NCI-H69 (cell line): ENCODE measurements at regions not wholly inside any gene's neighbourhood (a gene's known extent, or its start where the extent isn't known, plus 50 kb on each side); places are given as distances from the start of the nearest gene placed in this dataset.
A peak's percentile ranks its signal among the peaks of the same experiment; 100 is the strongest.

Experiments
- DNase-seq: peaks from one replicate; lab custom pipeline; 2025; lab: John Stamatoyannopoulos, UW

GRCh38 chr4:181350615-181351415 is 892.4 kb upstream of the TENM3 start:
- peak; percentile 70 for DNase-seq

- DNase-seq, result peak; percentile 60
These were observed 878.7 kb upstream of the TENM3 start for GRCh38 chr4:181364504-181364903.

GRCh38 chr4:181365671-181366070 is 877.5 kb upstream of the TENM3 start:
- DNase-seq, result peak; percentile 95

- DNase-seq, result peak; percentile 93
These were observed 871.2 kb upstream of the TENM3 start for GRCh38 chr4:181372014-181372413.

- DNase-seq, result peak; percentile 92
These were observed 867.1 kb upstream of the TENM3 start for GRCh38 chr4:181376058-181376457.

- peak; percentile 77 for DNase-seq
These were observed 855.1 kb upstream of the TENM3 start for GRCh38 chr4:181388061-181388460.

GRCh38 chr4:181416966-181417365 is 826.2 kb upstream of the TENM3 start:
- DNase-seq, result peak; percentile 58

- peak; percentile 88 for DNase-seq
These were observed 824.7 kb upstream of the TENM3 start for GRCh38 chr4:181418496-181418895.

GRCh38 chr4:181420950-181421349 is 822.3 kb upstream of the TENM3 start:
- no peak for DNase-seq

- DNase-seq, result no peak
These were observed 818.7 kb upstream of the TENM3 start for GRCh38 chr4:181424362-181425016.

GRCh38 chr4:181427076-181427475 is 816.1 kb upstream of the TENM3 start:
- DNase-seq, result no peak

- DNase-seq, result no peak
These were observed 812.2 kb upstream of the TENM3 start for GRCh38 chr4:181431006-181431405.

- no peak for DNase-seq
These were observed 811.5 kb upstream of the TENM3 start for GRCh38 chr4:181431661-181432060.

GRCh38 chr4:181432335-181432734 is 810.9 kb upstream of the TENM3 start:
- peak; percentile 61 for DNase-seq

- DNase-seq, result no peak
These were observed 805.3 kb upstream of the TENM3 start for GRCh38 chr4:181437895-181438294.

GRCh38 chr4:181438641-181439040 is 804.6 kb upstream of the TENM3 start:
- DNase-seq, result peak; percentile 34

GRCh38 chr4:181443021-181443420 is 800.2 kb upstream of the TENM3 start:
- no peak for DNase-seq

- DNase-seq, result no peak
These were observed 777.4 kb upstream of the TENM3 start for GRCh38 chr4:181465826-181466225.

GRCh38 chr4:181468451-181468850 is 774.8 kb upstream of the TENM3 start:
- DNase-seq, result no peak

- DNase-seq, result no peak
These were observed 772.9 kb upstream of the TENM3 start for GRCh38 chr4:181470306-181470705.

GRCh38 chr4:181475359-181475758 is 767.8 kb upstream of the TENM3 start:
- DNase-seq, result peak; percentile 32

- DNase-seq, result peak; percentile 94
These were observed 767.3 kb upstream of the TENM3 start for GRCh38 chr4:181475781-181476507.

- peak; percentile 73 for DNase-seq
These were observed 766.7 kb upstream of the TENM3 start for GRCh38 chr4:181476508-181476890.
